NCI-H82 treated with DMSO at 0.1 percent for 48 hours (cell line): ENCODE measurements at regions not wholly inside any gene's neighbourhood (a gene's known extent, or its start where the extent isn't known, plus 50 kb on each side); places are given as distances from the start of the nearest gene placed in this dataset.

Source experiments
- DNase-seq: peaks from one replicate; lab custom pipeline; 2025; ENCODE audit not compliant: unreplicated experiment; lab: John Stamatoyannopoulos, UW

DNA sequence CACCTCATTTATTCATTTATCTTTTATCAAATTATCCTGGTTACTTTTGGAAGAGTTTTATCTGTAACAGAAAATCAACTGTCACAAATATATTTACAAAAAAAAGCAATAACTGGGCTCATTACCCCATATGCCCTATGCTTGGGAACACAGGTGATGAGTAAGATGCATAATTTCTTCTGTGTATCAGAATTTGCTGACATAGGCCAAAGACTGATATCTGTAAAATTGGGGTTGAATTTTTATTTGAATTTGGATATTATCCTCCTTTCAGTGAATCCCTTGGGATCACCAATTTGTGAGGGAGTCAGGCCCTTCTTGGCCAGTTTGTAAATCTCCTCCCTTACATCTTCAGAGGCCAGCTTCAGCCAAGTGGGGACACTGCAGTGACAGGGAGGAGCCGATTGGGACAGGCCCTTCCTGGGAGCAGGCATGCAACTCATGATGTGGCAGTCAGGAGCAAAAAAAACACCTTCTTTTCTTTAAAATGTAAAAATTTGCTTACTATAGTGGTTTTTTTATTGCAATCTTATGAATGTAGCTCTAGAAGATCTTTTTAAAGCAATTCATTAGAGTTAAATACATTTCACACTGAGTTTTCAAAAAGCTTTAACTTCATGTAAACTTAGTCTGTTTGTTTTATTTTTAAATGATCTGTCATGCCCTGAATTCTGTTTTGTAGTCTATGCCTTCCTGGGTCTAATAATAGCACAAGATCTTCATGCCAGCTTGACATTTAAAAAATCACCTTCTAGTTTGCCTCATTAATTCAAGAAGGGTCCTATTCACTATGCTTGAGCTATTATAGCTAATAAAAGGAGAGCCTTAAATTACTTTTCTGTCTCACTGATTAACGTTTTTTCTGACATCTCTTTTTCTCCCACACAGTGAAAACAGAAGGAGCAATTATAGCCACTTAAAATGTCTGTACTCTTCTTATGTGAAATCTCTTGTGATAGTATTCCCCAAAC is 136.6 kb upstream of the SPRY1 start:
- DNase-seq = no peak

DNA sequence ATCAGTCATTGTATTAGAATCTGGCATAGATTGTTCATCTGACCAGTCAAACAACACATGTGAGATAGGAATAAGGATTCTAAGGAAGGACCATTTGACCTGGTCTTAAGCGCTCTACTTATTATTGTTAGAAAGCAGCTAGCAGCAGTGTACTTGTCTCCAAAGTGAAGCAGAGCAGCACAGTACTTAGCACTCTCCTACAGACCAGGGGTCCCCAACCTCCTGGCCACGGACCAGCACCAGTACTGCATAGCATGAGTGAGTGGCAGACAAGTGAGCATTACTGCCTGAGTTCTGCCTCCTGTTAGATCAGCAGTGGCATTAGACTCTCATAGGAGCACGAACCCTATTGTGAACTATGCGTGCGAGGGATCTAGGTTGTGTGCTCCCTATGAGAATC is 135.9 kb upstream of the SPRY1 start:
- no peak for DNase-seq

DNA sequence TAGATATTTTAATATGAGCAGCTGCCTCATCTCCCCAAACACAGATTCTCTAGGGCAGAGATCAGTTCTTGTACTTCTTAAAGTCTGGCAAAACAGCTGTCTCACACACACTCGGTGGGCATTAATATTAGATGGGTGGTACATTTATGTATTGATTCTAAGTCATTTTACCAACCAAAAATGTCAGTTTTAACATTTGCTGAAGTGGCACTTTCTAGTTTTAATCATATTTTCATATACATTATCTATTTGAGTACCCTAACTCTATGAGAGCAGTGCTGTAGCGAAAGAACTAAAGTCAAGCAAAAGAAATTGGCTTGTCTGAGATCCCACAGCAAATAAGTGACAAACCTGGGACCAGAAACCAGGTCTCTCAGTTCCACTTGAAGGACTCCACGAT is 134.5 kb upstream of the SPRY1 start:
- no peak for DNase-seq

DNA sequence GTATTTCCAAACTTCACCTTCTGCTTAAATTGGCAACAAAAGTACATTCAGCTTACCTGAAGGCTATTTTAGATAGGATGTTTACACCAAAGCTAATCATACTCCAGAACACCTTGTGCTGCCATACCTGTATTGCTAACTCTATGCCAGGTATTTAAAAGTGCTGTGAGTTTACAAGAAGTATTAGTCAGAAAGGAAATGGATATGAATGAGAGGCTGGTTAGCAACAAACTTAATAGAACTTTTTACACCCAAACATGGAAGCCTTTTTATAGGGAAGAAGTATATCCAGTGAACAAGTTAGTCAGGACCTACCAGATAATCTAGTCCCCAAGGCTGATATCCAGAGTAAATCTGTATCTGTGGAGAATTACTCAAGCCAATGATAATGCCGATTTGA is 131.2 kb upstream of the SPRY1 start:
- DNase-seq = no peak

DNA sequence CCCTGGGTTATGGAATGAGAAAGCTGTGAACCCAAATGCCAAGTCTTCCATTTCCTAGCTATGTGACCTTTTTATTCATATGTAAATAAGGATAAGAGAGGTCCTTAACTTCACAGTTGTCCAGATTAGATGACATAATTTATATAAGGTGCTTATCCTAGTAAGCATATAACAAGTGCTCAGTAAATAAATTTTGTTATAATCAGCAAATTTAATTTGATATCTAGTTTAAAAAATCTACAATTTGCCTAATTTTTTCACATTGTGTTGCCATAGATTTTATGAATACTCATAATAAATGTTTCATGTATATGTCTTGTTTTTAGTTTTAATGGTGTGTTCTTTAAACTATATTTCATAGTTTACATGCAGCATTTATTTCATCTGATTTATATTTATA is 130.4 kb upstream of the SPRY1 start:
- DNase-seq = no peak

DNA sequence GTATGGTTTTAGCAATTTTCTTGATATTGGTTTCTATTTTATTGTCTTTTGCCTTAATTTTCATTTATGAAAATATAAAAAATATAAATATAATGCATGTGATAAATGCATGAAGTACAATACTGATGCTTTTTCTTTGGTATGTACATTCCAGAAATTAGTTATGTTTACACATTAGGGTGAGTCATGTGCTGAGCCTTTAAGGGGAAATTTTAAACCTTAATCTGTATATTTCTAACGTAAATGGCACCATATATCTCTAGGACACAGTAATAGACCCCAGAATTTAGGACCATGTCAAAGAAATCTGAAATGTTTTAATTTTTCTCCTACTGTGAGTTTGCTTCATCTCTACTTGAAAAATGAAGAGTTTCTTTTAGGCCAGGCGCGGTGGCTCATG is 117.8 kb upstream of the SPRY1 start:
- no peak for DNase-seq

DNA sequence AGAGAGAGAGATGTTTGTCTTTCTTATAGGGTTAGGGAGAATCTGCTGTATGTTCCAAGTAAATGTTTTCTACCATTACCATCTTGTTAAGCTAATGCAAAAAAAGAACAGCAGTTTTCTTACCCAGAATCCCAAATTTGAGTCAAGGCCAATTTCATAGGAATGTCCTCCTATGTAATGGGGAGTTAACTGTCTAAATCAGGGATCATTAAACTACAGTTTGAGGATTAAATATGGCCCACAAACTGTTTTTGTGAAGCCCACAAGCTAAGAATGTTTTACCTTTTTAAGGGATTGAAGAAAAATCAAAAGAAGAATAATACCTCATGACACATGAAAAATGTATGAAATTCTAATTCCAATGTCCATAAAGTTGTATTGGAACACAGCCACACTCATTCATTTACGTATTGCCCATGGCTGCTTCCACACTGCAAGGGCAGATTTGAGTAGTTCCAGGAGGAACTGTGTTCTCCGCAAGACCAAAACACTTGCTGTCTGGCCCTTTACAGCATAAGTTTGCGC is 113.2 kb upstream of the SPRY1 start:
- DNase-seq = no peak

DNA sequence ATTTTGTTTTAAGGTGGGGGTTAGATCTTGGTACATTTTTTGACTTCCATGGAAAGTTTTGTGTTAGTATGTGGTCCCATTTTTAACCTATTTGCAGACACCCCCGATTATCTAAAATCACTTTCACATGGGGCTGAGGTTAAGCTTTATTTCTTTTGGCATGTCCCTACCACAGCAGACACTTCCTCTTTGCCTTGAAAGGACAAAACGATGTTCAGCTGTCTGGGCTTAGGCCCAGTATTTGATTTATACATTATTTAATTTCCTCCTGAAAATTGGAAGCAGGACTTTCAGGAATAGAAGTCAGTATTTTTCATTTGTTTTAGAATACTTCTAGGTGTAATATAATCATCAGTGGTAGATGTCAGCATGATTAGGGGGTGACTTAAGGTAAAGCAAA is 112.4 kb upstream of the SPRY1 start:
- DNase-seq = no peak

DNA sequence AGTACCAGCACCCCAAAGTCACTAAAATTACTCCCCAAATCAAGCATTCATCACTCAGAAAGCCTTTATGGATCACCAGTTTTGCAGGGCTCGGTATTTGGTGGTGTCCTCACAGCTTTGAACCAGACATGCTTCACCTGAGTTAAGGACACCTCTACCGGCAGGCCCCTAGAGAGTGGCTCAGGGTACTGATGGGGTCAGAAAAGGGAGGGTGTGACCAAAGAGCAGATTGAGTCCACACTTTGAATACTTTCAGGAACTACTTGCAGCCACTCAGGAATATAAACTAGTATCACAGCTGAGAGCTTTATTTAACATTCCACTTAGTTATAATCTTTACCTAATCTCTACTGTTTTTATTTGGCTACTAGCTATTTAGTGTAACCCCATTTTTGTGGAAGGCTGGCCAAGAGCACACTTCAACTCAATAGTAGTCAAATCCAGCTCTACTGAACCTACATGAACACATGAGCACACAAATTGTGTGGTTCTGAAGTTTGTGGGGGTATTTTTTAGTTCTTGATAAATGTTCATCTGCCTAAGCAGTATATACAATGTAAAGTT is 109.6 kb upstream of the SPRY1 start:
- no peak for DNase-seq

DNA sequence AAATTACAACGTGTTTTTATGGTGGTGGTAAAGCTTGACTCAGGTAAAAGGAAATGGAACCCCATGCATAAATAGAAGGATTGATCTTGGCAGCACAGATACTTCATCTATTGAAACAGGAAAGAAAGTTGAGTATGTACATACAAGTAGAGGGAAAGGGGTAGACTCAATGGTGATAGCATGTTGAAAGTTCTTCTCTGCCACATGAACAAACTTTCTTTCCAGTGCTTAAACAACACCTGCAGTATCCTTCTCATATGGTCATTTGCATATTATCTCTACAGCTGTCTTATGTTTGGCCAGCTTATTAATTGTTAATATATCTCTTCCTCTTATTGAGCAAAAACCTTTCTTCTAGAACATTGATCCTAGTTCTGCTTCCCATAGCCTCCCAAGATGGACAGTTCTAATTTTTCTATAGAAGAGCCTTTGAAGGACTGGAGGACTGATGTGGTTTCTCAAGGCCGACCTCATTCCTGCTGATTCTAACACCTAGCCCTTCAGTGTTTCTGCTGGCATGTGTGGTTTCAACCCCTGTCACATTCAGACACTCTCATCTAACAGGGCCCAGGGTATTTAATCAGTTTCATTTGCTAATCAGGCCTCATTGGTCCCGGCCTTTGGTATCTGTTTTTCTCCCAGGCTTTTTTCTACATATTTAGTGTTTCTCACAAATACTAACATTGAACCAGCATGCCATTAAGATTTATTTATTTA is 108.1 kb upstream of the SPRY1 start:
- DNase-seq = no peak

DNA sequence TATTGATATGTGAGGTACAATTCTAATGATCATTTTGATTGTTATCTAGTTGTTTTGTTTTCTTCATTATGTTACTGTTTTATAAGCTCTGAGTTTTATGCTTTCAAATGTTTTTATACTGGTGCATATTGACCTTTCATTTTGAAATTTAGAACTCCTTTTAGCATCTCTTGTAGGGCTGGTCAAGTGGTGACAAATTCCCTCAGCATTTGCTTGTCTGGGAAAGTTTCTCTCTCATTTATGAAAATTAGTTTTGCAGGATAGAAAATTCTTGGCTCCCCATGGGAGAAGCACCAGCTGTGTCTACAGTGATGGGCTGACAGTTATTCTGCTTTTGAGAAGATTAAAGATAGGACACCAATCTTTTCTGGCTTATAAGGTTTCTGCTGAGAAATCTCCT is 105.3 kb upstream of the SPRY1 start:
- DNase-seq = no peak

DNA sequence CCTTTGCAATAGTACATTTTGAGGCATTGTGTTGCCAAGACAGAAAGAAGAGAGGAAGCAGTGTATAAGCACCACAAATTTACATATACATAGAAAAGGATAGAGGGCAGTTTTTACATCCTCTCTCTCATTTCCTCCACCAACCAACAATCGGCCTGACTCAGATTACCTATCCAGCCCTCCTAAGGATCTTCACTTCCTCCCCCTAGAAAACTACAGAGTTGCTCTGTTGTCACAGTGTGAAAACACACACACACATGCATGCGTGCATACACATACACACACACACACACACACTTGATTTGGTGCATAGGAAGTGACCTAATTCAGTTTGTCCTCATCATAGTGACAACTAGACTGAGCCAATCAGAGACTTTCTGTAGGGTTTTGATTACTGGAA is 98.8 kb upstream of the SPRY1 start:
- DNase-seq = no peak

DNA sequence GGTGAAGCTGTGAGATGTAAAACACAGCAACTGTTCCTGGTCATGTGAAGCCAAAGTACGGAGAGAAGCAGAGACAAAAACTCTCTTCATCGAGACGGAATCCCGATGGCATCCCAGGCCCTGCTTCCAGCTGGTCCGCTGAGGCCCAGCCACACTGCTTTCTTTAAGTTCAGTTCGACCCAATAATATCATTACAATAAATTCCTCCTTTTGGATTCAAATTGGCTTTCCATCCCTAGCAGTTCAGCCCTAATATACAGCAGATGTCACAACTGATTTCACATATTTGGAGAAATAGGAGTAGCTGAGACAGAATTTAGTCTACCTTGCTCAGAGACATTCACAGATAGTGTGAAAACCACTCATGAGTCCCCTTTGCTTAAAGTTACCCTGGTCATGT is 98.3 kb upstream of the SPRY1 start:
- no peak for DNase-seq

DNA sequence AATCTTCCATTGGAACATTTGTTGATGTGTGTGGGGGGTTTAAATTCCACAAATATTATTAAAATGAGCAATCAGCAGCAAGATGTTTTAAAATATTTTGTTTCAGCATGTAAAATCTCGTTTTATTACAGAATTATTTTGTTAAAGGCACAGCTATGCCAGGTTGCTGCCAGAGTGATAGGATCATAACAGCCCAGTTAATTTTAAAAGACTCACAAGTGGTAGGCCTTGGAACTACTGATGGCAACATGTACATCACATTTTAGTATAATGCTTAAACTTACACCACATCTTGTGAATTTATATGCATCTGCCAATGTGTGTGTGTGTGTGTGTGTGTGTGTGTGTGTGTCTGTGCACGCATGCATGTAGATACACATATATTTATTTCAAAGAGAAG is 97.8 kb upstream of the SPRY1 start:
- DNase-seq = no peak

DNA sequence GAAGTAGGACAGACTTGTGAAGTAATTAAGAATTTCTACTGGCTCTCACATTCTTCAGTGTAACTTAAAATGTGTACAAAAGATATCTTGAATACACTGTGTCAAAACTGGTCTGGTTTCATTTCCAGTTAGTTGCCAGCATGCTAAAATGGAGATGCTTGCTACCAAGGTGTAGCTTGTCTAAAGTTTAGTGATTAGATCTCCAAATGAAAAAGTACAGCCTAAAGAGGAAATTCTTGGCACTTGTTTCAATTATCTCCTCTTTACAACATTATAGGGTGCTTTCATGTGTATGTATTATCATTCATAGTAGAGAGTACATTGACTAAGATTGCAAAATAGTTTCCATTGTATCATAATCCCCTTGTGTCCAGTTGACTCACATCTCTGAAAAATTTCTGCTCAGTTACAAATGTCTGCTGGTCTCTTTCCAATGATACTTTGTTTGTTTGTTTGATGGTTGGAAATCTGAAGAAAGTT is 97.3 kb upstream of the SPRY1 start:
- no peak for DNase-seq

DNA sequence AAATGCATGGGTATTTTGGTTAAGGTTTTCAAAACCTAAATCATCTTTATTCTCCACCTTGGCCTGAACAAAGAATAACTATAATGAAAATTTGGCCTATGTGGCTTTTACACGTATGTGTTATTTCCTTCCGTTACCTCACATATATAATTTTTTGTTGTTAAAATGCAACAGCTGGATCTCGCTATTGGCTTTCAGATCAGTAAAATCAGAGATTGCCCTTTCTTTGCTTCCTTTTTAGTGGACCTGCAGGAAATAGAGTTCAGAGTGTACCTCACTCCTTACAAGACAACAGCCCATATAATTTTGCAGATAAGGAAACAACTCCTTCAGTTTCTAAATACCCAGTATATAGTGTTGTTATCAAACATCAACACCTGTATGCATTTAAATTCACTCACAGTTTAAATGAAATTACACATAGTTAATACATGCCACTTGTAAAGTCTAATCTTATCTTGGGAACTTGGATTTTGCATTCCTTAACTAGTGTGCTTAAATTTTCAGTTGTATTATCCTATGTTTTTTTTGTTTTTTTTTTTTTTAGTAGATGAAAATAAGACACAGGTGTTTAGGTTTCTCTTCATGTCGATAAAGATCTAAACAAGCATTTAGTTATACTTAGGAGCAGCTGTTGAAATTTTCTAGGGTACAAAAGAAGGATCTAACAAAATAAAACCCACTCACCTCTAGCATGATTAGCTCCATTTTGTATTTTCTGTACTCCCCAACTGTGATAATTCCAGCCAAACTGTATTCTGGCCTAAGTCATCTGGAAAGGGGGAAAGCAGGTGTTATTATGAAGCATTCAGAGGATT is 96.2 kb upstream of the SPRY1 start:
- no peak for DNase-seq

DNA sequence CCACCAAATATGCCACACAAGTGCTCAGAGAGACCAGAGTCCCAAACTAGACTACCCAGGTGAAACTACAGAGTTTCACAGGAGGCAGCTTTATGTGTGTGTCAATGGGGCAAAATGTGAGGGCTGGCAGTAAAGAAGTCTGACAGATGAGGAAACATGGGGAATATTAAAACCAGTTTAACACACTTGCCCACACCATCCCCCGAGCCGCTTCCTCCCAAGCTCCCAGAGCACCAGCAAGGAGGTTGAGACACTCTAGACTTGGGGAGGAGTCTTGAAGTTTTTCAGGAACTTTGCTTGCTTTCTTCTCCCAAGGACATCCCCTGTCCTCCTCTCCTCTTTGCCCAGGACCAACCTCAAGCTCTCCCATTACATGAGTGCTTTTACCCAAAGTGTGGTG is 94.7 kb upstream of the SPRY1 start:
- DNase-seq = no peak

DNA sequence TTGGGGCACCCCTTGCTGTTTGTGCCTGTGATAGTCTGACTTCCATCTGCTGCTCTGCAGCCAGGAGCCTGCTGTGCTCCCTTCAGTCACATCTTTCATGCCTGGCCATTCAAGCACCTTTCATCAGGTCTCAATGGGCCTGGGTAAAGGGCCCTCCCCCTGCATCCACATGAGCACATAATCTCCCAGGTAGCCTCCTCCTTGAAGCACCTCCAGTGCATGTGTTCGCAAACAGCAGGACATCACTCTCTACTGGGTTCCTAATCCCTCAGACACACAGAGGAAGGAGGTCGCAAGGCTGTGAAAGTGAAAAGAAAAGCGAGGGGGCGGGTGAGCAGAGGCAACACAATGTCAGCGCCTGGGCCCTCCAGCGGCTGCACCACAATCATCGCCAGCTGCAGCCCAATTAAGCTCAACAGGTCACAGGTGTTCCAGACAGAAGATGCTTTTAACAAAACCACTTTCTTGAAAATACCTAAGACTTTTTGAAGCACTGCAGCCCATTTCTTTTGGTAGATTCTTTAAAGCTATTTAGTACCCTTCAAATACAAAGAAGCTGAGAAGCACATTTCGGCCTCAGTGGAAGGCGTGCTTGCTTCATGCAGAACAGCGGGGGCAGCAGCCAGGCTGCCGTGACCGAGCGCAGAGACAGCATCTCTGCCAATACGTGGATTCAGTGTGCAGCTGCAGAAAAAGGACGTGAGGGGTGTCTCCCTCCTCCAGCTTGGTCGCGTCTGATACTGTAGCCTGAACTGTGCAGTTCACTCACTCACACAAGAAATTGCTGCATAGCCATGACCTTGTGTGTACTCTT is 92.2 kb upstream of the SPRY1 start:
- no peak for DNase-seq

DNA sequence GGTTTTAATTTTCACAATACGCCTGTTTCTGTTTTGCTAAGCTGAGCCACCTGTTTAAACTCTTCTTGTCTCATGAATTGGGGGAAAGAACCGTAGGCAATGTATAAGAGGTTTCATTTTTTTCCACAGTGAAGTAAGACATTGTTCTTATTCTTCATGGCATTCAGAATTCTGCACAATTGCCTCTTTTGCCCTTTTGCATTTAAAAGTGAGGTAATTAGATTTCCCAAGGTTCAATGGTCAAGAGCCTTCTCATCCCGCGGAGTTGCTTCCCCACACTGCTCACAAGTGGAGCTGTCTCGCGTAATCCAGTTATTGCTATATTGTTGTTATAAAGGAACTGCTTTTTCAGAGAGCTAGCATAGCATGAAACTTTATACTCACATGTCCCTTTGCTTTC is 90.9 kb upstream of the SPRY1 start:
- no peak for DNase-seq

DNA sequence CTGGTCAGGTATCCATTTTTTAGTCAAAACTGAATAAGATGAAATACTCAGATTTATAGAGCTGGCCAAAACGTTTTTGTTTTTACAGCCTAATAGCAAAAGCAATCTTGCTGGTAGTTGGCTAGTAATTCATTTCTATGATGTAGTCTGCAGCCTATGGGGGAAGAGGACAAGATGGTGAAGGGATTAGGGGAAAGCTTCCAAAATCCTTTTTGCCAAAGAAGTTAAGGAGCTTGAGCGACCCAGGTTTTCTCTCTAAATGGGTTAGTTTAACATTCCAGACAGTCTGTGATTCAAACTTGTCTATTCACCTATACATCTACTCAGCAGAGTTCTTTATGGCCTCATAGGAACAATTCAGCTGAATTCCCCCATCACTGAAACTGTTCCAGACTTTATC is 89.8 kb upstream of the SPRY1 start:
- peak; percentile 40 for DNase-seq
